Large intestine (tissue), 3 donors: ENCODE measurements at regions not wholly inside any gene's neighbourhood (a gene's known extent, or its start where the extent isn't known, plus 50 kb on each side); places are given as distances from the start of the nearest gene placed in this dataset.

Source experiments
- DNase-seq, 2 donors: peaks; one replicate each; pipeline versions ENCODE4 v3.0.0 to v3.0.0-alpha.2; 2013
- H3K27ac ChIP-seq: one replicate; pipeline ENCODE4 v1.5.1; 2013; ENCODE audit warnings: low read length
- H3K27me3 ChIP-seq: 2 replicates; pipeline ENCODE4 v1.6.1; 2013; ENCODE audit warnings: low read length; ENCODE audit not compliant: control insufficient read depth, insufficient read depth
- H3K36me3 ChIP-seq: 2 replicates; pipeline ENCODE4 v1.6.1; 2013; ENCODE audit warnings: low read length; ENCODE audit not compliant: control insufficient read depth, insufficient read depth
- H3K4me1 ChIP-seq: one replicate; pipeline ENCODE4 v1.6.1; 2013; ENCODE audit warnings: low read length; ENCODE audit not compliant: control insufficient read depth, insufficient read depth
- H3K4me3 ChIP-seq: one replicate; pipeline ENCODE4 v1.5.1; 2013; ENCODE audit warnings: low read length
- H3K9me3 ChIP-seq: one replicate; pipeline ENCODE4 v1.6.1; 2013; ENCODE audit warnings: mild to moderate bottlenecking, low read depth, low read length, moderate library complexity; ENCODE audit not compliant: control insufficient read depth
- WGBS: methylation state at CpG from one replicate; pipeline ENCODE4 v1.1.5; 2013; ENCODE audit warnings: low lambda C conversion rate; ENCODE audit not compliant: insufficient coverage; 5-methylcytosine and 5-hydroxymethylcytosine counted together

- DNase-seq = no peak
- Histone ChIP-seq H3K4me3 (no peak overlapping the region), H3K9me3 (no peaks in the 10 kb centered on the region), H3K4me1 (no peaks in the 10 kb centered on the region), H3K27me3 (peaks cover 2% of the 10 kb centered on the region), H3K27ac (no peak overlapping the region), H3K36me3 (no peaks in the 10 kb centered on the region)
- WGBS = no CpG with 5 or more reads among the region's 3 CpGs
Observed at GRCh38 chr17:34827008-34827407, 134.3 kb downstream of the CCT6B start.

- no peak for DNase-seq
- H3K4me1 ChIP-seq = no peaks in the 10 kb centered on the region
- WGBS = no CpG with 5 or more reads among the region's 4 CpGs
- H3K4me3 ChIP-seq = no peak overlapping the region
- no peaks in the 10 kb centered on the region for H3K9me3 ChIP-seq
- H3K27ac ChIP-seq = no peak overlapping the region
- H3K36me3 ChIP-seq = no peaks in the 10 kb centered on the region
- H3K27me3 ChIP-seq = peaks cover 5% of the 10 kb centered on the region
Observed at GRCh38 chr17:34826332-34826731, 134.9 kb downstream of the CCT6B start.

GRCh38 chr17:34825884-34826283, 135.4 kb downstream of the CCT6B start:
- Histone ChIP-seq H3K9me3 (no peaks in the 10 kb centered on the region), H3K27ac (no peak overlapping the region), H3K36me3 (no peaks in the 10 kb centered on the region), H3K4me1 (no peaks in the 10 kb centered on the region), H3K4me3 (no peak overlapping the region), H3K27me3 (peaks cover 5% of the 10 kb centered on the region)
- DNase-seq = no peak
- WGBS = no CpG with 5 or more reads among the region's 6 CpGs

GRCh38 chr17:34825102-34825501, 136.2 kb downstream of the CCT6B start:
- Histone ChIP-seq H3K27ac (no peak overlapping the region), H3K4me3 (no peak overlapping the region), H3K9me3 (no peaks in the 10 kb centered on the region), H3K4me1 (no peaks in the 10 kb centered on the region), H3K36me3 (no peaks in the 10 kb centered on the region), H3K27me3 (peaks cover 10% of the 10 kb centered on the region)
- WGBS = no CpG with 5 or more reads among the region's 1 CpG
- DNase-seq = no peak

- Histone ChIP-seq H3K27me3 (peaks cover 12% of the 10 kb centered on the region), H3K4me1 (no peaks in the 10 kb centered on the region), H3K27ac (no peak overlapping the region), H3K9me3 (no peaks in the 10 kb centered on the region), H3K4me3 (no peak overlapping the region), H3K36me3 (no peaks in the 10 kb centered on the region)
- no peak for DNase-seq
- WGBS = no CpG with 5 or more reads among the region's 6 CpGs
Observed at GRCh38 chr17:34823023-34823422, 138.2 kb downstream of the CCT6B start.

- WGBS = 90% methylated on average over 2 of the region's 10 CpGs
- no peaks in the 10 kb centered on the region for H3K4me1 ChIP-seq
- no peak for DNase-seq
- no peak overlapping the region for H3K4me3 ChIP-seq
- no peaks in the 10 kb centered on the region for H3K36me3 ChIP-seq
- no peaks in the 10 kb centered on the region for H3K9me3 ChIP-seq
- H3K27ac ChIP-seq = no peak overlapping the region
- H3K27me3 ChIP-seq = peaks cover 14% of the 10 kb centered on the region
Observed at GRCh38 chr17:34822007-34822739, 139.1 kb downstream of the CCT6B start.

- 60% methylated on average over 1 of the region's 4 CpGs for WGBS
Observed at GRCh38 chr17:34820922-34821321, 140.3 kb downstream of the CCT6B start.

GRCh38 chr17:34820248-34820801, 140.9 kb downstream of the CCT6B start:
- H3K4me1 ChIP-seq = no peaks in the 10 kb centered on the region
- no peak overlapping the region for H3K4me3 ChIP-seq
- no peaks in the 10 kb centered on the region for H3K9me3 ChIP-seq
- 56% methylated on average over 3 of the region's 8 CpGs for WGBS
- H3K36me3 ChIP-seq = no peaks in the 10 kb centered on the region
- no peak for DNase-seq
- H3K27ac ChIP-seq = no peak overlapping the region
- peaks cover 14% of the 10 kb centered on the region for H3K27me3 ChIP-seq

More at GRCh38 chr17:34820922-34821321, 140.3 kb downstream of the CCT6B start:
- DNase-seq = no peak
- H3K9me3 ChIP-seq = no peaks in the 10 kb centered on the region
- H3K27ac ChIP-seq = no peak overlapping the region
- no peaks in the 10 kb centered on the region for H3K36me3 ChIP-seq
- no peak overlapping the region for H3K4me3 ChIP-seq
- H3K27me3 ChIP-seq = peaks cover 14% of the 10 kb centered on the region
- H3K4me1 ChIP-seq = no peaks in the 10 kb centered on the region

- no peak for DNase-seq
- Histone ChIP-seq H3K4me1 (no peaks in the 10 kb centered on the region), H3K9me3 (no peaks in the 10 kb centered on the region), H3K27ac (no peak overlapping the region), H3K36me3 (no peaks in the 10 kb centered on the region), H3K4me3 (no peak overlapping the region), H3K27me3 (peaks cover 14% of the 10 kb centered on the region)
- WGBS = no CpG with 5 or more reads among the region's 8 CpGs
Observed at GRCh38 chr17:34817252-34818035, 143.8 kb downstream of the CCT6B start.

GRCh38 chr17:34816848-34817247, 144.4 kb downstream of the CCT6B start:
- WGBS = no CpG with 5 or more reads among the region's 5 CpGs
- Histone ChIP-seq H3K36me3 (no peaks in the 10 kb centered on the region), H3K4me1 (no peaks in the 10 kb centered on the region), H3K4me3 (no peak overlapping the region), H3K9me3 (no peaks in the 10 kb centered on the region), H3K27ac (no peak overlapping the region), H3K27me3 (peaks cover 10% of the 10 kb centered on the region)
- DNase-seq = no peak
